ENCODE measurements at regions not wholly inside any gene's neighbourhood (a gene's known extent, or its start where the extent isn't known, plus 50 kb on each side); places are given as distances from the start of the nearest gene placed in this dataset.

DNA sequence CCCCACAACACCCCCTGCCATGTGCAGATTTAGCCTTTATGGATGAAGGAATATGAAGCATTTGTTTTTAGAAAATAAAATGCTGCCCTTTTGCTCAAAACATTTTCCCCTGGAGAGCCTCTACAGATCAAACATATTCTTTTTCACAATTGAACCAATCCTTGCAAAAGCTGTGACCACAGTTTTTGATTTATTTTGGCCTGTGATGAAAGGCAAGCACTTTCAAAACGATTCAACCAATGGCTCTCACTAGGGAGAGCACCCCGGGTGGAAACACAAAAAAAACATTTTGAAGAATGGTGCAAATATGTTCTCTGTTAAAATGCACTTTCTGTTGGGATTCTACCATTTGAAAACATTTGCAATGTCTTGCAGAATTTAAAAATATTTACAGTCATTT, 476.0 kb upstream of the ONECUT1 start:
- TF ChIP-seq, protein P1, sequence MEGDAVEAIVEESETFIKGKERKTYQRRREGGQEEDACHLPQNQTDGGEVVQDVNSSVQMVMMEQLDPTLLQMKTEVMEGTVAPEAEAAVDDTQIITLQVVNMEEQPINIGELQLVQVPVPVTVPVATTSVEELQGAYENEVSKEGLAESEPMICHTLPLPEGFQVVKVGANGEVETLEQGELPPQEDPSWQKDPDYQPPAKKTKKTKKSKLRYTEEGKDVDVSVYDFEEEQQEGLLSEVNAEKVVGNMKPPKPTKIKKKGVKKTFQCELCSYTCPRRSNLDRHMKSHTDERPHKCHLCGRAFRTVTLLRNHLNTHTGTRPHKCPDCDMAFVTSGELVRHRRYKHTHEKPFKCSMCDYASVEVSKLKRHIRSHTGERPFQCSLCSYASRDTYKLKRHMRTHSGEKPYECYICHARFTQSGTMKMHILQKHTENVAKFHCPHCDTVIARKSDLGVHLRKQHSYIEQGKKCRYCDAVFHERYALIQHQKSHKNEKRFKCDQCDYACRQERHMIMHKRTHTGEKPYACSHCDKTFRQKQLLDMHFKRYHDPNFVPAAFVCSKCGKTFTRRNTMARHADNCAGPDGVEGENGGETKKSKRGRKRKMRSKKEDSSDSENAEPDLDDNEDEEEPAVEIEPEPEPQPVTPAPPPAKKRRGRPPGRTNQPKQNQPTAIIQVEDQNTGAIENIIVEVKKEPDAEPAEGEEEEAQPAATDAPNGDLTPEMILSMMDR (IDR thresholded peaks at IDR 0.05): no peak
- no peak for TF ChIP-seq POLR2A (IDR thresholded peaks at IDR 0.05)
